Esophagus squamous epithelium (tissue), 5 donors: ENCODE measurements at regions not wholly inside any gene's neighbourhood (a gene's known extent, or its start where the extent isn't known, plus 50 kb on each side); places are given as distances from the start of the nearest gene placed in this dataset.

Experiments used
- DNase-seq: peaks from one replicate; lab custom pipeline; 2025; lab: John Stamatoyannopoulos, UW
- H3K27ac ChIP-seq, 4 donors: fragments of 200-600 bp; sonication (generic); one replicate each; pipeline ENCODE4 v1.5.1; 2016 to 2019; ENCODE audit warnings: mild to moderate bottlenecking in 1 of 4
- H3K27me3 ChIP-seq, 4 donors: fragments of 200-600 bp; sonication (generic); 1 replicate in 3 of 4; 2 replicates in 1 of 4; pipeline versions ENCODE4 v1.5.1 to v1.6.0; 2017 to 2021; ENCODE audit warnings: antibody characterized with exemption in 1 of 4
- H3K36me3 ChIP-seq, 3 donors: fragments of 200-600 bp; sonication (generic); one replicate each; pipeline ENCODE4 v1.5.1; 2016 to 2019
- H3K4me1 ChIP-seq, 3 donors: fragments of 200-600 bp; sonication (generic); one replicate each; pipeline ENCODE4 v1.5.1; 2017 to 2019
- H3K4me3 ChIP-seq, 4 donors: fragments of 200-600 bp; sonication (generic); 1 replicate in 3 of 4; 2 replicates in 1 of 4; pipeline ENCODE4 v1.5.1; 2016 to 2019; ENCODE audit warnings: mild to moderate bottlenecking in 2 of 4, moderate library complexity in 1 of 4
- H3K9me3 ChIP-seq, 3 donors: fragments of 200-600 bp; sonication (generic); one replicate each; pipeline ENCODE4 v1.5.1; 2016 to 2019
- POLR2A ChIP-seq, 4 donors: fragments of 450-650 bp; IDR thresholded peaks; one replicate each; pipeline ENCODE4 v1.6.1; 2017; ENCODE audit warnings: antibody characterized with exemption in 4 of 4, mild to moderate bottlenecking in 4 of 4, moderate library complexity in 3 of 4
- WGBS, 2 donors: methylation state at CpG; one replicate each; pipeline ENCODE4 v1.1.5; 2018; 5-methylcytosine and 5-hydroxymethylcytosine counted together
- intact Hi-C: fragments of 100-400 bp; cut with DNase I; formaldehyde crosslinking; loops from one replicate; pipeline ENCODE4 v1.15.0; 2022
- TF ChIP-seq, protein P1 (sequence below), 6 experiments: fragments of 450-650 bp in 4 of 6; fragments of 200-600 bp in 2 of 6; sonication (generic) in 2 of 6; IDR thresholded peaks; one replicate each; pipeline ENCODE4 v1.5.1; 2016 to 2019; ENCODE audit warnings: antibody characterized with exemption in 6 of 6, mild to moderate bottlenecking in 4 of 6, moderate library complexity in 4 of 6
- donor health status: DM: yes; HTN: yes; CAD: no.

GRCh38 chr3:191944835-191945234 lies 483.9 kb downstream of the PYDC2 start:
- Histone ChIP-seq H3K36me3 (no peaks in the 10 kb centered on the region), H3K27me3 (no peaks in the 10 kb centered on the region), H3K9me3 (no peaks in the 10 kb centered on the region), H3K4me1 (no peaks in the 10 kb centered on the region), H3K4me3 (no peak overlapping the region), H3K27ac (no peak overlapping the region)
- intact Hi-C loops: no loop called here
- 83 to 92% methylated on average over 3 of the region's 3 CpGs for WGBS, 2 donors
- TF ChIP-seq, protein P1, sequence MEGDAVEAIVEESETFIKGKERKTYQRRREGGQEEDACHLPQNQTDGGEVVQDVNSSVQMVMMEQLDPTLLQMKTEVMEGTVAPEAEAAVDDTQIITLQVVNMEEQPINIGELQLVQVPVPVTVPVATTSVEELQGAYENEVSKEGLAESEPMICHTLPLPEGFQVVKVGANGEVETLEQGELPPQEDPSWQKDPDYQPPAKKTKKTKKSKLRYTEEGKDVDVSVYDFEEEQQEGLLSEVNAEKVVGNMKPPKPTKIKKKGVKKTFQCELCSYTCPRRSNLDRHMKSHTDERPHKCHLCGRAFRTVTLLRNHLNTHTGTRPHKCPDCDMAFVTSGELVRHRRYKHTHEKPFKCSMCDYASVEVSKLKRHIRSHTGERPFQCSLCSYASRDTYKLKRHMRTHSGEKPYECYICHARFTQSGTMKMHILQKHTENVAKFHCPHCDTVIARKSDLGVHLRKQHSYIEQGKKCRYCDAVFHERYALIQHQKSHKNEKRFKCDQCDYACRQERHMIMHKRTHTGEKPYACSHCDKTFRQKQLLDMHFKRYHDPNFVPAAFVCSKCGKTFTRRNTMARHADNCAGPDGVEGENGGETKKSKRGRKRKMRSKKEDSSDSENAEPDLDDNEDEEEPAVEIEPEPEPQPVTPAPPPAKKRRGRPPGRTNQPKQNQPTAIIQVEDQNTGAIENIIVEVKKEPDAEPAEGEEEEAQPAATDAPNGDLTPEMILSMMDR (IDR thresholded peaks at IDR 0.05): no peak
- TF ChIP-seq POLR2A (IDR thresholded peaks at IDR 0.05): no peak
- DNase-seq: no peak

DNA sequence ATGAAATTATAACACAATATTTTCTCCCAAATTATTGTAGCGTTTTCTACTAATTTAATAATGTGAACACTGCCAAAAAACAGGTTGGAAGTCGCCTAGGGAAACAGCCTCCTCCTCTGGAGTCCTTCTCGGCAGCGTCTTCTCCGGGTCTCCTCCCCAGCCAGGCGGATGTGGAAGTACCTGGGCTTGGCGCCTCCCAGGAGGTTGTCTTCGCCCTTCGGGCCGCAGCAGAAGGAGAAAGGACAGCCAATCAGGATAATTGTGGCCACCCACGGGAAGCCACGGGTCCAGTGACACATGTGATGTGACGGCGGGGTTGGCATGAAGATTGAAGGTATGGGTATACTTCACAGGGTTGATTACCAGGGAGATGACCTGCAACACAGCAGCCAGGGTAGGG lies 491.2 kb downstream of the PYDC2 start:
- Histone ChIP-seq H3K9me3 (no peaks in the 10 kb centered on the region), H3K27me3 (no peaks in the 10 kb centered on the region), H3K36me3 (no peaks in the 10 kb centered on the region), H3K4me3 (no peak overlapping the region), H3K4me1 (no peaks in the 10 kb centered on the region), H3K27ac (no peak overlapping the region)
- TF ChIP-seq, protein P1 (IDR thresholded peaks at IDR 0.05): no peak
- no peak for TF ChIP-seq POLR2A (IDR thresholded peaks at IDR 0.05)
- DNase-seq: no peak
- intact Hi-C loops: no loop called here
- 81 to 87% methylated on average over 10 to 14 of the region's 14 CpGs for WGBS, 2 donors

GRCh38 chr3:191952609-191953008 lies 491.6 kb downstream of the PYDC2 start:
- H3K4me3 ChIP-seq: no peak overlapping the region
- H3K9me3 ChIP-seq: no peaks in the 10 kb centered on the region
- no peaks in the 10 kb centered on the region for H3K27me3 ChIP-seq
- H3K27ac ChIP-seq: no peak overlapping the region
- no peaks in the 10 kb centered on the region for H3K36me3 ChIP-seq
- 90 to 98% methylated on average over 7 to 9 of the region's 21 CpGs for WGBS, 2 donors
- H3K4me1 ChIP-seq: no peaks in the 10 kb centered on the region
- no peak for DNase-seq
- intact Hi-C loops: no loop called here
- TF ChIP-seq, protein P1 (IDR thresholded peaks at IDR 0.05): no peak
- no peak for TF ChIP-seq POLR2A (IDR thresholded peaks at IDR 0.05)

DNA sequence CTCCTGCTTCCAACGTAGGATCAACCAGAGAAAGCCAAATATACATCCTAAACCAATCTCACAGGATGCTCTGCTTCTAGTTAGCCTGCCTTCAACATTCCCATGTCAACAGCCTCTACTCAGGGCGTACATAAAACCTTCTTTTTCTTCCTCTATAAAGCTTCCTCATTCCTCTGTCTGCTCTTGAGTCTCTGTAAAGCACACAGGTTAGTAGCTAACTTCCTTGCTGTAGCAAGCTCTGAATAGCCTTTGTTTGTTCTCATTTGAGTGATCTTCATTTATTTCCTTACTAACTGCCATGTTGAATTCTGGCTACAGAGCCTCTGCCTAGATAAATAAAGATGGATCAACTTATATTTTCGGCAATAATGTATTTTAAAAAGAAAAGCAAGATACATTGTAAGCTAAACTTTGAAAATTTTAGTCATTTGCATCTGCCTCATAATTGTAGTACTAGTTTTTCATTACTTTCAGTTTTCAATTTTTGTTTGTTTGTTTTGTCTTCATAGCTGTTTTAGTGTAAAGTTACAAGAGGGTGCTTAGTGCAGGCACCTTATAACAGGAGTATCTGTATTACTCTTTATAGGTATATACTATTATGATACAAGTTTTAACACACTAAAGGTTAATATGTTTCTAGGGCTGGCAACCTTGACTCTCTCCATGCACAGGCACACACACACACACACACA lies 498.2 kb downstream of the PYDC2 start:
- intact Hi-C loops: no loop called here
- Histone ChIP-seq H3K27ac (no peak overlapping the region), H3K27me3 (no peaks in the 10 kb centered on the region), H3K36me3 (no peaks in the 10 kb centered on the region), H3K4me3 (no peak overlapping the region), H3K4me1 (no peaks in the 10 kb centered on the region), H3K9me3 (no peaks in the 10 kb centered on the region)
- TF ChIP-seq POLR2A (IDR thresholded peaks at IDR 0.05): no peak
- TF ChIP-seq, protein P1 (IDR thresholded peaks at IDR 0.05): no peak
- no peak for DNase-seq
- 32 to 54% methylated on average over 3 of the region's 3 CpGs for WGBS, 2 donors

DNA sequence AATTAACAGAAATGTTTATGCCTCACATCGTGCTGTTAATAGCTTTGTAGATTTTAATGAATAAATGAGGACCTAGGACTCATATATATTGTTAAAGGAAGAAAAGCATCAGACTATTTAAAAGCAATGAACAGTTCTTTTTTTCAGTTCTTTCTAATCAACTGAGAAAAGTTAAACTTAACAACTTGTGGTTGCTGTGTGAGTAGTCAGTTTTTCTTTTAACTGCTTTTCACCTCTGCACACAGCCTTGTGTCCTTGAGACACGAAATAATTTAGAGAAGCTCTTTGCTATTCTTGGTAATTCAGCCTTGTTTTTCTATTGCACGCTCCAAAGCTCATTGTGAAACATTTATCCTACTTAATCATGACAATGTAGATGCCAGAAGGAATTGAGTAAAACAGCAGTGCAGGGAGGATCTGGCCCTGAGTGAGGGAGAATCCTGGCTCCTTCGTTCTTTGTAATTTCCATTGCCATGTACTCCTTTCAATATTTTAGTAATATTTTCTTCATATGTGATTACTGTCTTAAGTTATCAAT lies 499.0 kb downstream of the PYDC2 start:
- H3K4me3 ChIP-seq: no peak overlapping the region
- DNase-seq: no peak
- TF ChIP-seq POLR2A (IDR thresholded peaks at IDR 0.05): no peak
- TF ChIP-seq, protein P1 (IDR thresholded peaks at IDR 0.05): no peak
- no peaks in the 10 kb centered on the region for H3K27me3 ChIP-seq
- no peaks in the 10 kb centered on the region for H3K9me3 ChIP-seq
- no peaks in the 10 kb centered on the region for H3K36me3 ChIP-seq
- H3K4me1 ChIP-seq: no peaks in the 10 kb centered on the region
- H3K27ac ChIP-seq: no peak overlapping the region
- intact Hi-C loops: no loop called here
- WGBS, 2 donors: 24 to 25% methylated on average over 4 of the region's 4 CpGs
